IMR-90 (cell line): ENCODE measurements at regions not wholly inside any gene's neighbourhood (a gene's known extent, or its start where the extent isn't known, plus 50 kb on each side); places are given as distances from the start of the nearest gene placed in this dataset.

Source experiments
- ATAC-seq: fragments of 200-7000 bp; cut with Tn5 transposase; 2 replicates; pipeline ENCODE4 v1.9.1; 2020; ENCODE audit warnings: low read depth, mild to moderate bottlenecking, moderate library complexity
- BruUV-seq: library from RNA; stranded (reverse); fragments of 400-500 nt; replicated peaks from 2 replicates; lab custom pipeline; 2021; lab: Mats Ljungman, UMichigan
- CTCF ChIA-PET: fragments of 300-600 bp; formaldehyde crosslinking; extraction: SDS; loops from one replicate; lab custom pipeline; 2021; ENCODE audit warnings: antibody characterized with exemption; lab: Yijun Ruan, JAX
- POLR2A ChIA-PET: fragments of 300-600 bp; sonication (Branson Sonifier 250); formaldehyde crosslinking; loops from one replicate; lab custom pipeline; 2022; ENCODE audit warnings: antibody characterized with exemption; ENCODE audit not compliant: unreplicated experiment; lab: Charles Lee
- DNase-seq: peaks from one replicate; pipeline ENCODE4 v3.0.0; 2013
- H2AFZ ChIP-seq: replicated peaks from 2 replicates; pipeline ENCODE3; 2013; ENCODE audit warnings: low read length, mild to moderate bottlenecking; ENCODE audit not compliant: poor library complexity
- H2AK5ac ChIP-seq: 2 replicates; pipeline ENCODE4 v1.6.1; 2013; ENCODE audit warnings: low read depth, low read length, inconsistent platforms
- H2AK9ac ChIP-seq: replicated peaks from 2 replicates; pipeline ENCODE3; 2013; ENCODE audit warnings: mild to moderate bottlenecking, low read depth, low read length, moderate library complexity; ENCODE audit not compliant: poor library complexity
- H2BK120ac ChIP-seq: 2 replicates; pipeline ENCODE4 v1.6.1; 2013; ENCODE audit warnings: low read depth, low read length, inconsistent platforms
- H2BK15ac ChIP-seq: 3 replicates; pipeline ENCODE4 v1.6.1; 2013; ENCODE audit warnings: low read depth, low read length, inconsistent platforms
- H2BK20ac ChIP-seq: 2 replicates; pipeline ENCODE4 v1.6.1; 2013; ENCODE audit warnings: low read depth, mild to moderate bottlenecking, inconsistent platforms, low read length, moderate library complexity
- H2BK5ac ChIP-seq: 2 replicates; pipeline ENCODE4 v1.6.1; 2013; ENCODE audit warnings: mild to moderate bottlenecking, low read depth, low read length, inconsistent platforms; ENCODE audit not compliant: poor library complexity, severe bottlenecking
- H3K14ac ChIP-seq: replicated peaks from 2 replicates; pipeline ENCODE4 v1.6.1; 2013; ENCODE audit warnings: low read depth, low read length, inconsistent platforms
- H3K18ac ChIP-seq: 2 replicates; pipeline ENCODE4 v1.6.1; 2013; ENCODE audit warnings: low read depth, low read length, control low read depth
- H3K23ac ChIP-seq: 2 replicates; pipeline ENCODE4 v1.6.1; 2013; ENCODE audit warnings: low read depth, low read length, inconsistent platforms
- H3K27ac ChIP-seq: 2 replicates; pipeline ENCODE4 v1.5.1; 2013; ENCODE audit warnings: mild to moderate bottlenecking, control low read depth, low read length; ENCODE audit not compliant: insufficient read depth
- H3K27me3 ChIP-seq: 2 replicates; pipeline ENCODE4 v1.6.1; 2013; ENCODE audit warnings: low read length; ENCODE audit not compliant: control insufficient read depth, insufficient read depth
- H3K36me3 ChIP-seq: 2 replicates; pipeline ENCODE4 v1.6.1; 2013; ENCODE audit warnings: low read length, mixed read lengths; ENCODE audit not compliant: control insufficient read depth, insufficient read depth
- H3K4ac ChIP-seq: 2 replicates; pipeline ENCODE4 v1.6.1; 2013; ENCODE audit warnings: low read depth, low read length, inconsistent platforms
- H3K4me1 ChIP-seq: 2 replicates; pipeline ENCODE4 v1.6.1; 2013; ENCODE audit warnings: low read length, mixed read lengths; ENCODE audit not compliant: control insufficient read depth, insufficient read depth
- H3K4me2 ChIP-seq: 2 replicates; pipeline ENCODE4 v1.6.1; 2013; ENCODE audit warnings: low read depth, mild to moderate bottlenecking, control low read depth, low read length, moderate library complexity
- H3K4me3 ChIP-seq: 2 replicates; pipeline ENCODE4 v1.5.1; 2013; ENCODE audit warnings: low read depth, mild to moderate bottlenecking, control low read depth, low read length, moderate library complexity; ENCODE audit not compliant: insufficient read depth
- H3K56ac ChIP-seq: 2 replicates; pipeline ENCODE4 v1.6.1; 2013; ENCODE audit warnings: low read length, inconsistent platforms; ENCODE audit not compliant: insufficient read depth; ENCODE audit errors: extremely low read depth
- H3K79me1 ChIP-seq, 2 experiments: 2 replicates each; pipeline ENCODE4 v1.6.1; 2013; ENCODE audit warnings: low read length in 2 of 2, inconsistent platforms in 1 of 2, low read depth in 1 of 2
- H3K9ac ChIP-seq: 2 replicates; pipeline ENCODE4 v1.6.1; 2013; ENCODE audit warnings: low read depth, low read length, control low read depth
- H3K9me1 ChIP-seq: 2 replicates; pipeline ENCODE4 v1.6.1; 2013; ENCODE audit warnings: low read length, inconsistent platforms; ENCODE audit not compliant: insufficient read depth
- H3K9me3 ChIP-seq: 2 replicates; pipeline ENCODE4 v1.6.1; 2013; ENCODE audit warnings: low read length; ENCODE audit not compliant: control insufficient read depth, insufficient read depth
- H4K20me1 ChIP-seq: 2 replicates; pipeline ENCODE4 v1.6.1; 2013; ENCODE audit warnings: low read length, inconsistent platforms; ENCODE audit not compliant: insufficient read depth
- H4K5ac ChIP-seq: 2 replicates; pipeline ENCODE4 v1.6.1; 2013; ENCODE audit warnings: mild to moderate bottlenecking, low read depth, low read length, control low read depth
- H4K8ac ChIP-seq, 2 experiments: 2 replicates each; pipeline ENCODE4 v1.6.1; 2013; ENCODE audit warnings: low read depth in 2 of 2, low read length in 2 of 2, control low read depth in 1 of 2, inconsistent platforms in 1 of 2
- H4K91ac ChIP-seq: 2 replicates; pipeline ENCODE4 v1.6.1; 2013; ENCODE audit warnings: low read depth, low read length, inconsistent platforms; ENCODE audit not compliant: insufficient read depth
- BHLHE40 ChIP-seq: fragments of 150-350 bp; IDR thresholded peaks from 2 replicates; pipeline ENCODE4 v1.6.1; 2016; ENCODE audit warnings: mild to moderate bottlenecking, low read depth, low read length
- CEBPB ChIP-seq: IDR thresholded peaks from 2 replicates; pipeline ENCODE4 v1.6.1; 2012; ENCODE audit warnings: low read depth, low read length, improper control_type of control experiment
- CHD1 ChIP-seq: IDR thresholded peaks from 2 replicates; pipeline ENCODE4 v1.6.1; 2012; ENCODE audit warnings: low read depth, low read length, improper control_type of control experiment
- CTCF ChIP-seq: conservative IDR thresholded peaks from 2 replicates; pipeline ENCODE4 v1.5.1; 2012; ENCODE audit warnings: mild to moderate bottlenecking, low read depth, low read length, improper control_type of control experiment
- ELK1 ChIP-seq: fragments of 150-350 bp; IDR thresholded peaks from 2 replicates; pipeline ENCODE4 v1.6.1; 2016; ENCODE audit warnings: low read depth, mild to moderate bottlenecking, low read length, moderate library complexity, borderline replicate concordance
- FOS ChIP-seq: fragments of 150-350 bp; IDR thresholded peaks from 2 replicates; pipeline ENCODE4 v1.6.1; 2016; ENCODE audit warnings: low read depth, low read length
- MAFK ChIP-seq: IDR thresholded peaks from 2 replicates; pipeline ENCODE4 v1.6.1; 2012; ENCODE audit warnings: low read depth, low read length, improper control_type of control experiment
- MAZ ChIP-seq: IDR thresholded peaks from 2 replicates; pipeline ENCODE4 v1.6.1; 2012; ENCODE audit warnings: low read depth, mild to moderate bottlenecking, low read length, improper control_type of control experiment, moderate library complexity, borderline replicate concordance
- MXI1 ChIP-seq: IDR thresholded peaks from 2 replicates; pipeline ENCODE4 v1.6.1; 2012; ENCODE audit warnings: low read depth, mild to moderate bottlenecking, low read length, moderate library complexity, borderline replicate concordance
- NFE2L2 ChIP-seq: fragments of 150-350 bp; IDR thresholded peaks from 2 replicates; pipeline ENCODE4 v1.6.1; 2016; ENCODE audit warnings: low read depth, mild to moderate bottlenecking, low read length
- POLR2A ChIP-seq: IDR thresholded peaks from 2 replicates; pipeline ENCODE4 v1.6.1; 2012; ENCODE audit warnings: mild to moderate bottlenecking, low read depth, low read length
- RAD21 ChIP-seq: IDR thresholded peaks from 2 replicates; pipeline ENCODE4 v1.6.1; 2012; ENCODE audit warnings: low read length, improper control_type of control experiment
- RCOR1 ChIP-seq: IDR thresholded peaks from 2 replicates; pipeline ENCODE4 v1.6.1; 2012; ENCODE audit warnings: mild to moderate bottlenecking, low read length, improper control_type of control experiment; ENCODE audit not compliant: insufficient replicate concordance
- RFX5 ChIP-seq: IDR thresholded peaks from 2 replicates; pipeline ENCODE4 v1.8.0; 2012; ENCODE audit warnings: low read depth, mild to moderate bottlenecking, low read length, moderate library complexity
- SMC3 ChIP-seq: fragments of 150-350 bp; IDR thresholded peaks from 2 replicates; pipeline ENCODE4 v1.6.1; 2016; ENCODE audit warnings: low read depth, mild to moderate bottlenecking, antibody characterized with exemption, low read length, moderate library complexity
- USF2 ChIP-seq: fragments of 150-350 bp; IDR thresholded peaks from 2 replicates; pipeline ENCODE4 v1.6.1; 2017; ENCODE audit warnings: mild to moderate bottlenecking, antibody characterized with exemption, low read length, low read depth
- WGBS, 2 experiments: methylation state at CpG; one replicate each; pipeline versions ENCODE4 v1.1.5 to v1.1.7; 2013; ENCODE audit warnings: missing lambda C conversion rate in 2 of 2; ENCODE audit not compliant: insufficient read length in 1 of 2; ENCODE audit errors: extremely low coverage in 2 of 2; 5-methylcytosine and 5-hydroxymethylcytosine counted together
- dilution Hi-C: fragments of 300-500 bp; cut with HindIII; formaldehyde crosslinking; loops from one replicate; pipeline ENCODE4 v1.14.3; 2018; ENCODE audit warnings: low sequenced_read_pairs; ENCODE audit not compliant: unreplicated experiment
- in situ Hi-C: fragments of 300-500 bp; cut with MboI; formaldehyde crosslinking; loops from 3 replicates; pipeline ENCODE4 v1.14.3; 2019; ENCODE audit warnings: low sequenced_read_pairs, inconsistent platforms, mixed read lengths
- intact Hi-C: fragments of 100-400 bp; cut with micrococcal nuclease; formaldehyde crosslinking; loops from 2 replicates; pipeline ENCODE4 v1.10.0; 2022

- no peak overlapping the region for H3K14ac ChIP-seq
- POLR2A ChIA-PET, result no interaction called here
- no TSS peak for BruUV-seq
- H2BK5ac ChIP-seq, result no peak overlapping the region
- CTCF ChIA-PET, result no interaction called here
- no peak overlapping the region for H3K23ac ChIP-seq
- H2BK20ac ChIP-seq, result no peak overlapping the region
- no peak for TF ChIP-seq SMC3
- TF ChIP-seq BHLHE40, result no peak
- no peak for TF ChIP-seq ELK1
- no peak for TF ChIP-seq NFE2L2
- no peak for TF ChIP-seq MAFK
- no peak for TF ChIP-seq RAD21
- no peak for TF ChIP-seq USF2
- no peak for TF ChIP-seq CTCF
- no peak for TF ChIP-seq FOS
- no peak for TF ChIP-seq MXI1
- TF ChIP-seq MAZ, result no peak
- TF ChIP-seq RCOR1, result no peak
- TF ChIP-seq POLR2A, result no peak
- no peak for TF ChIP-seq CHD1
- no peak for TF ChIP-seq RFX5
- no peak for TF ChIP-seq CEBPB
- no peak overlapping the region for H3K9ac ChIP-seq
- H2BK120ac ChIP-seq, result no peak overlapping the region
- H2BK15ac ChIP-seq, result no peak overlapping the region
- H3K9me1 ChIP-seq, result no peaks in the 10 kb centered on the region
- no peak overlapping the region for H4K5ac ChIP-seq
- no peak overlapping the region for H2AK5ac ChIP-seq
- no peak overlapping the region for H2AFZ ChIP-seq
- no peaks in the 10 kb centered on the region for H3K27me3 ChIP-seq
- H2AK9ac ChIP-seq, result no peak overlapping the region
- WGBS, 2 experiments, result no CpG with 5 or more reads among the region's 4 CpGs
- no peak overlapping the region for H3K4ac ChIP-seq
- no peak overlapping the region for H3K56ac ChIP-seq
- intact Hi-C loops, result no loop called here
- in situ Hi-C loops, result no loop called here
- H3K4me1 ChIP-seq, result no peaks in the 10 kb centered on the region
- H4K8ac ChIP-seq, result no peak overlapping the region
- dilution Hi-C loops, result no loop called here
- H3K36me3 ChIP-seq, result no peaks in the 10 kb centered on the region
- no peak overlapping the region for H3K4me2 ChIP-seq
- H3K9me3 ChIP-seq, result no peaks in the 10 kb centered on the region
- H4K20me1 ChIP-seq, result no peaks in the 10 kb centered on the region
- H3K79me1 ChIP-seq, result no peaks in the 10 kb centered on the region
- H3K27ac ChIP-seq, result no peak overlapping the region
- H3K4me3 ChIP-seq, result no peak overlapping the region
- H3K18ac ChIP-seq, result no peak overlapping the region
- ATAC-seq (no peak), DNase-seq (no peak)
- H4K91ac ChIP-seq, result no peak overlapping the region
These were observed 190.2 kb upstream of the CAND1 start for GRCh38 chr12:67078957-67079356.
